DOHH2 (cell line): ENCODE measurements at regions not wholly inside any gene's neighbourhood (a gene's known extent, or its start where the extent isn't known, plus 50 kb on each side); places are given as distances from the start of the nearest gene placed in this dataset.

Experiments used
- CTCF ChIP-seq: fragments of 200-600 bp; sonication (generic); IDR thresholded peaks from one replicate; pipeline ENCODE4 v1.5.1; 2014; ENCODE audit warnings: antibody characterized with exemption, mild to moderate bottlenecking, low read depth, low read length; ENCODE audit not compliant: poor library complexity, severe bottlenecking
- EZH2phosphoT487 ChIP-seq: fragments of 200-600 bp; sonication (generic); IDR thresholded peaks from 2 replicates; pipeline ENCODE4 v1.6.1; 2017; ENCODE audit warnings: borderline replicate concordance, mild to moderate bottlenecking, antibody characterized with exemption, low read length, moderate library complexity, mixed read lengths

GRCh38 chr22:42320443-42321416 lies 50.3 kb upstream of the TCF20 start:
- TF ChIP-seq CTCF (no peak), EZH2phosphoT487 (no peak)
